ENCODE measurements at regions not wholly inside any gene's neighbourhood (a gene's known extent, or its start where the extent isn't known, plus 50 kb on each side); places are given as distances from the start of the nearest gene placed in this dataset.

DNA sequence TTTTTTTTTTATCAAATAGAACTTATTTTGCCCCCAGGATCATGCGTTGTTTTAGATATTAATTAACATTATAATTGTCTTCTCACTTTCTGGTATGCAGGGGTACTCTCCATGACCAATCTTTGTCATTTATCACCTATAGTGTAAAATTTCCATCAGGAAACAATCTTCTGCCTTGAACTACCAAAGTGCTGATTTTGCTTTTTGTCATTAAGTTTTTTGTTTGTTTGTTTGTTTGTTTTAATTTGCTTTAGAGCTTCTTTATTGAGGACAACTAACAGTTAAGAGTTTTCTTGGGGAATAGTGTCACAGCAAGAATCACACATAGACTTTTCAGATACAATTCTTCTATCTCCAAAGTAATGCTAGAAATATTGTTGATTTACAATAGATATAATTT, 171.2 kb upstream of the PRPS1L1 start:
- DNase-seq (ENCODE audit: low read depth in 3 of 3, low spot score in 2 of 3), result no peak

- DNase-seq (ENCODE audit: low read depth in 3 of 3, low spot score in 2 of 3), result no peak
These were observed 172.6 kb upstream of the PRPS1L1 start for GRCh38 chr7:18200266-18200665.

DNA sequence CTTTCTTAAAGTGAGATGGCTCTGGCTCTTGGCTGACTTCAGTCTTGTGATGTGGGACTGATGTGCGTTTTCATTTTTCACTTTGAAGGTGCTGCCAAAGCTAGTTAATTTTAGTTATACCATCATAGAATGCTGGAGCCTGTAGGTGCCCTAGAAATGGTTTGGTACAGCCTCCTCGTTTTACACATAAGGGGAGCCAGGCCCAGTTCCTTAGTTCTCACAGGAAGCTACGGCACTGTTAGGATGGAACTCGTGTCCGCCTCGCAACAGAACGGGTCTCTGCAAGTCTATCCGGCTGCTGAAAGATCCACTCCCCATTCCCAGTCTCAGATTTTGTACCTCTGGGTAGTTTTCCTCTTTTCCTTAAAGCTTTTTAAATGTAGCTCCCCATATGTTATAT, 173.2 kb upstream of the PRPS1L1 start:
- DNase-seq (ENCODE audit: low read depth in 3 of 3, low spot score in 2 of 3), result no peak

- DNase-seq (ENCODE audit: low read depth in 3 of 3, low spot score in 2 of 3), result no peak
These were observed 173.7 kb upstream of the PRPS1L1 start for GRCh38 chr7:18201350-18201749.

DNA sequence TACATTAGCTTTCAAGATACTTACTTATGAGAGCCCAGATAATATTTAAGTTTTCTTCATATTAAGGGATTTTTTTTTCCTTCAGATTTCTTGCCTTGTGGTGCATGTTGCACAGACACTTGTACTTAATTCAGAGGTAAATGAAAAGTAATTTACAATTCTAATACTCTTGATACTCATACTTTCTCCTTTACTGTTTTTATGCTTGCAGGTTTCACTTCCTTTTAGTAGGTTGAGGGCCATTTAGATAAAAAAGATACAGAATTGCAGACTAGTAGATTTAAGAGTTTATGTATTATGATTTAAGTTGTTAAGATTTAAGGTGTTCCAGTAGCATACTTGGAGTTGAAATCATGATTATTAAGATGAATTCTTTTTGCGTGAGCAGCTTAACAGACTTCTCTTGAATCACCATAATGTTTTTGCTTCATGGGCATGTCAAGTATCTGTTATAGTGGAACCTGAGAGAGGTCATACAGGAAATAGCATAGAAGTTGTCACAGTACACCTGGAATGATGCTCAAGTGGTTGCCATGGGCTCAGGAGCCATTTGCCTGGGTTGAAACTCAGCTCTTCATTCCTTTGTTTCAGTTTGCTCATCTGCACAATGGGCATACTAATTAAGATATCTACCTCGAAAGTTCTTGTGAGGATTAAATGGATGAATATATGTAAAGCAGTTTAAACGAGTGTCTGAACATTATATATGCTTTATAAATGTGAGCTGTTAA, 174.8 kb upstream of the PRPS1L1 start:
- DNase-seq (ENCODE audit: low read depth in 3 of 3, low spot score in 2 of 3), result no peak

DNA sequence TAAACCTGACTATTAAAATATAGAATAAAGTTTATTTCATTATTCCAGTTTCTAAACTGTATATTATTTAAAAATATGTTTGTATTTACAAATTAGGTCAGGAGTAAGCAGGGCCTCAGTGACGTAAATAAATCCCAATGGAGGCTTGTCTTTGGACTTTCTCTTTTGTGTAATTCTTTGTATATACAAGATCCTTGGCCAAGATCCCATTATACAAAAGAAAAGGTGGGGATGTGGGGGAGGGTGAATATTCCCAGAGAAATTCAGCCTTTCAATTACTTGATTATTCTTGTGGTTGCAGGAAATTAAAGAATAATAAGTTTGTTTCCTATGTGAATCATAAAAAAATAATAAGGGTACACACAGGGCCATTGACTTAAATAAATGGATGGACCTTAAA, 178.7 kb upstream of the PRPS1L1 start:
- no peak for DNase-seq (ENCODE audit: low read depth in 3 of 3, low spot score in 2 of 3)

DNA sequence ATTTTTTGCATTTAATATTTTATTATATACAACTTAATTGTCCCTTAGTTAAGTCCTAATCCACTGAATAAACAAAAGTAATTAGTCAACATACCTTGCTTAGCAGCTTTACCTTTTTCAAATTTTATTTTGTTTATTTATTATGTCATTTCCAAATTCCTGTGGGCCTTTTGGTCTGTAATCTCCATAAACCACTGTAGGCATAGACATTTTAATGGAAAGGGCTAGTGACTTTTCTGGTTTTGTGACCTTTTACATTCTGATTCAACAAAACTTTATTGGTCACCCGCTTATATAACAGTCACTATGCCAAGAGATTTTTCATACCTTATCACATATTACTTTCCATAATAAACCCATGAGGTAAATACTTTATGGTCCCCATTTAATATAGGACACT, 181.3 kb upstream of the PRPS1L1 start:
- DNase-seq (ENCODE audit: low read depth in 3 of 3, low spot score in 2 of 3), result no peak

DNA sequence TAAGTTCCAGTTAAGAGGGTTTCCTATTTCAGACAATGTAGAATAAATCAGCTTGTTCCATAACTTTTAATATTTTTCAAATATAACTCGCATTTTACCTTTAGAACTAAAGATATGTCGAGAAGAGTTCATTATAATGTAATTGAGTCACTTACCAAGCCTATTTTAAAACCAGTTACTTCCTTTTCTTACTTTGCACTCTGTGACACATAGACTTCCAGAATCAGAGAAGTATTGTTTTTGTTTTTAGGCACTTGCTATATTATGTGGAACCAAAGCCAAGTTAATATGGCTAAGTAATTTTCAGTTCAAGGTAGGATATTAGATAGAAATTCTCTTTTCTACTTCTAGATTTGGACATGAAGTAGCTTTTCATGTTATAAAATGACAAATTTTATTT, 182.7 kb upstream of the PRPS1L1 start:
- no peak for DNase-seq (ENCODE audit: low read depth in 3 of 3, low spot score in 2 of 3)

DNA sequence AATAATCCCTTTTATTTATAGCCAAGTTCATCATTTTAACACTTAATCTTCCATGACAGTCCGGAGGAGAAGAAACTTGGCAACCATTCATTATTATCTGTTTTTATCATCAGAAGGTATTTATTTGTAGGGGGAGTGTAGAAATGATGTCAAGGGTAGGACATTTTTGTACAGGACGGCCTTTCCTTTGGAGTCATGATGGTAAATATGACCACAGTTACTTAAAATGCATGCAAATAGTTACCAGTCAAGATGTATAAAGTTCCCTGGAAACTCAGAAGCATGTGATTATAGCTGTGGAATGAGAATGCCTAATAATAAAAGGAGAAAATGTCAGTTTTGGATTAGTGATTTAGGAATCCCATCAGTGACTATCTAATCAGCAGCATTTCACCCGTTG, 183.1 kb upstream of the PRPS1L1 start:
- DNase-seq (ENCODE audit: low read depth in 3 of 3, low spot score in 2 of 3), result no peak

- DNase-seq (ENCODE audit: low read depth in 3 of 3, low spot score in 2 of 3), result no peak
These were observed 184.7 kb upstream of the PRPS1L1 start for GRCh38 chr7:18212308-18212707.

DNA sequence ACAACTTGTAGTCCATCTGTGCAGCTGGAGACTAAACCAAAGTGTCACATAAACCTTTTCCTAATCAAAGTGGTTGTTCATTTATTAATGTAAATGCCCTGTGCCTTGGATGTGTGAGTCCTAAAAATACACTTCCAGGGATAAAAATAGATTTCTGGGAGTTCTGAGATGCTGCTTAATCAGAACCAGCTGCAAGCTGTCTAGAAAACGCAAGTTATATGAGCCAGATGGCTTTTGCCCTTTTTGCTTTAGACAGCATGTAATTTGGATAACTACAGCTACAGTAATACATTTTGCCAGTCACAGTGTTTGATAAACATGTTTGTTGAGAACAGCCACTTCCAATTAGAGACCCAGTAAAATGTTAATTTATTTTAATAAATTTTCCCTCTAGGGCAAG, 185.1 kb upstream of the PRPS1L1 start:
- DNase-seq (ENCODE audit: low read depth in 3 of 3, low spot score in 2 of 3), result peak; percentile 40 to 64 (median 57)

DNA sequence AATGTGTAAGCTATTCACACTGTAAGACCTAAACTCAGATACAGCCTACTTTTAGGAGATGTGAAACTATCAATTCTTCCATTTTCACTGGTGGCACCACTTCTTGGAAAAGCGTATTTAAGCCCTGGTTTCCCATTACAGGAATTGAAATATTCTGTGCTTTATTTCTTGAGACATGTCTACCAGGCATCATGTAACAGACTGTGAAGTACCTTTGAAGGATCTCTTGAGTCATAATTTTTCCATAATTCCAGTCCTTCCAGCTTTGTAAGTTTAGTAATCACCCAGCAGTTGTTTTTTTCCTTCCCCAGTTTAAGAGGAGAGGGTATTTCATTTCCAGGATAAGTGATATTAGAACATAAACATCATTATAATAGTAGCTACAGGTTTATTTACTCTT, 186.0 kb upstream of the PRPS1L1 start:
- DNase-seq (ENCODE audit: low read depth in 3 of 3, low spot score in 2 of 3), result no peak

DNA sequence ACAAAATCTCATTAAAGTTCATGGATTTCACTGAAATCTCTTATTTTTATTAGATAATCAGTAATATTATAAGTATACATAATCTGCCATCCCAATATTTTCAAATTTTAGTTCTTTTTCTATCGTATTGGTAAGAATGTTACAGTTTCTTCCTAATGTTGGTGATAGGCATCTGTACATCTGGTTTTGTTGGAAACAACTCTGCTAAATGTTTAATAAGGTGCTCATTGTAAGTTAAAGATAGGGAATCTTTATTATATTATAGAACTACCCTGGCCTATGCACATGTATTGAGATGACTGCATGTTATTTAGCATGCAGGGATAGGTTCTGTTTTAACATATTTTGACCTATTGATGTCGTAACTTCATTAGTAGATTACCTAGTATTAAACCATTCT, 188.6 kb upstream of the PRPS1L1 start:
- no peak for DNase-seq (ENCODE audit: low read depth in 3 of 3, low spot score in 2 of 3)

DNA sequence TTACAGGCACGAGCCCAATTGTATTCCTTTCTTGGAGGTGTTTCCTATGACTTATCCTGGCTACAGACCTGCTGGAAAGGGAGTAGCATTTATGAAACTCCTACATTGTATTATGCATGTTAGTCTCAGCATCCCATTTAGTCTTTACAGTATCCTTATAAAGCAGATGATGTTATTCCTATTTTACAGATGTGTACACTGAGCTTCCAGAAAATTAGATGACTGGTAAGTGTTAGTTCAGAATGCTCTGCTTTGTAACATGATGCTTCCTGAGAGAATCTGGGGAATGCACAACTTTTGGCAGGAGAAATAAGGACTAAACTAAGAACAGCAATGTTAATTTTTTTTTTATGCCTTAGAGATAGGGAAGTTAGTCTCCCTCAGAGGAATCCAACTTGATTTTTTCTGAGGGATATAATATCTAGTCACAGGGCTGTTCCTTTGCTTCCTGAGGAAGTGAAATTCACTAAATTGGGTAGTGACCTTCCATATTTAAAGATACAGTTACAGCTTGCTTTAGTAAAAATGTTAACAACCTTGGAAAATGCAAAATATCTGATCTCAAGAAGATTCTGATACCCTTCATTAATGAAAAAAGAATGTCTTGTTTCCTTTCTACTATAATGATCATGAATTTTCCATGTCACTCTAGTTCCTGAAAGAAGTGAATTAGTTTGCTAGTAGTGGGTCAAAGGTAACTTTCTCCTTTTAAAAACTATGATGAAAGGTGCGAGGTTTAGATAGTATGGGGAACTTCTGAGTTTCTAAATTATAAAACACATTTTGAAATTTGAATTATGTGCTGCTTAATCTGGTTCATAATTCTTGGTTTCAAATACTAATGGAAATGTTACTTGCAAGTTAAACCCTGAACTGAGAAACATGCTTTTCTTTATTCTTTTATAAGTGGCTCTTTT, 194.0 kb upstream of the PRPS1L1 start:
- no peak for DNase-seq (ENCODE audit: low read depth in 3 of 3, low spot score in 2 of 3)

DNA sequence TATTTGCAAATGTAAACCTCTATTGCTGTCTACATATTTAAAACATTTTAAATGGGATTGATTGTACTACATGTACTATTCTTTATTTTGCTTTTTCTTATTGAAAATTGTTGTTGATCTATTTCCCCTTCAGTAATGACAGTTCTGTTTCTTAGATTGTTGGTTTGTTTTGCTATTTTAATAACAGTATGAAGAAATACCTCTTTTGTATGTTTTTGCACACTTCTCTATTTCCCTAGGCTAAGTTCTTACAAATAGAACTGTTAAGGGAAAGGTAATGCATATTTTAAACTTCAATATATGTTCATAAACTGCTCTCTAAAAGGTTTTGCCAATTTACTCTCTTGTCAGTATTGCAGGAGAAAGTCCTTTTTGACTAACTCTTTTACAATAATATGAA, 195.0 kb upstream of the PRPS1L1 start:
- no peak for DNase-seq (ENCODE audit: low read depth in 3 of 3, low spot score in 2 of 3)

- no peak for DNase-seq (ENCODE audit: low read depth in 3 of 3, low spot score in 2 of 3)
These were observed 196.5 kb upstream of the PRPS1L1 start for GRCh38 chr7:18224138-18224537.

DNA sequence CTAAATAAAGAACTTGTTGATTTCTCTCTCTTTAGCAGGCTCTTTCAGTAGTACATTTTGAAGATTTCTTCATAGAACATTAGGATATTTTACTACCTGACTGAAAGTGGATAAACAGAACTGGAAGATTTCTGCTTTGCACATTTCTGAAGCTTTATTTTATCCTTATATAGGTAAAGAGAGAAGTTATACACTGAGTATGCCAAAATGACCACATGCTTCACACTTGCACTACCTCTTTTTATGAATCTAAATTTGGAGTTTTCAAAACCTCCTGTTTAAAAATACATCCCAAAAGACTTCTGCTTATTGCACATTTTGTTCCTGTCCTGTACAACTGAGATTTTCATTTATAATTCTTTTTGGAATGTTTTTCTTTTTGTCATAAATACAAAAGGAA, 197.4 kb upstream of the PRPS1L1 start:
- no peak for DNase-seq (ENCODE audit: low read depth in 3 of 3, low spot score in 2 of 3)

DNA sequence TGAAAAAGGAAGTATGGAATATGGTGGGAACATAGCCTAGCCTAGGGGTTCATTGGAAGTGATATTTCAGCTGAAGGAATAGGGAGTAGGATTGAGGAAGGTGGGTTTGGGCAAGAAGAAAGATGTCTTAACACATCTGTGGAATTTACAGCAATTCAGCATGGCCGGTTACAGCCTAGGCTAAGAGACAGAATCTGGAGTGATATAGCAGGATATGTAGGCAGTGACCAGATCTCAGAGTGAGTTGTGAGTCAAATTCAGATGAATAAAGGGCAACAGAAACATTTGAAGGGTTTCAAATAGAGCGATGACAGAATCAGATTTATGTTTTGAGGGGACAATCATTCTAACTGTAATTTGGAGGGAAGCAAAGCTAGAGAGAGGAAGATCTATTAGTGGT, 199.0 kb upstream of the PRPS1L1 start:
- DNase-seq (ENCODE audit: low read depth in 3 of 3, low spot score in 2 of 3), result no peak

GRCh38 chr7:18228686-18229085, 201.0 kb upstream of the PRPS1L1 start:
- no peak for DNase-seq (ENCODE audit: low read depth in 3 of 3, low spot score in 2 of 3)

GRCh38 chr7:18230271-18230670, 202.6 kb upstream of the PRPS1L1 start:
- DNase-seq (ENCODE audit: low read depth in 3 of 3, low spot score in 2 of 3), result no peak

- no peak for DNase-seq (ENCODE audit: low read depth in 3 of 3, low spot score in 2 of 3)
These were observed 204.2 kb upstream of the PRPS1L1 start for GRCh38 chr7:18231854-18232253.

GRCh38 chr7:18234519-18234918, 206.9 kb upstream of the PRPS1L1 start:
- no peak for DNase-seq (ENCODE audit: low read depth in 3 of 3, low spot score in 2 of 3)
